GM12875 (cell line): ENCODE measurements at regions not wholly inside any gene's neighbourhood (a gene's known extent, or its start where the extent isn't known, plus 50 kb on each side); places are given as distances from the start of the nearest gene placed in this dataset.

Experiments
- H3K4me3 ChIP-seq: one replicate; pipeline ENCODE4 v1.5.1; 2011; ENCODE audit warnings: low read depth, low read length, control low read depth
- TF ChIP-seq, protein P1 (sequence below): IDR thresholded peaks from 2 replicates; pipeline ENCODE4 v1.5.1; 2011; ENCODE audit warnings: low read depth, mild to moderate bottlenecking, control low read depth, inconsistent platforms, low read length, moderate library complexity, borderline replicate concordance; ENCODE audit not compliant: insufficient read depth

DNA sequence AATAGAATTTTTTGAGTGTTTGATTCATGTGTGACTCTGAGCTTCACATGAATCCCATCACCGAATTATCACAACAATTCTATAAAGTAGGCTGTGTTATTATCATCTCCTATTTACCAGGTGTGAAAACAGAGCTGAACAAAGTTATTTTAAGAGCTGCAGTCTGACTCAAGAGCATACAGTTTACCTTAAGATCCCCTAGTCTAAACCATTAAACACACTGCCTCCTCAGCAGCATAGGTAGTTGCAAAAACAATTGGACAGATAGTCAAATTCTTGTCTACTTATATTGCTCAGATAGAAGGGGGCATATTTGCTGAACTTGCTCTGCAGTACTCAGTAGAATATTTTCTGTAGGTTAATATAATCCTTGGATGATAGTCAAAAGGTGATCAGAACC, 219.8 kb upstream of the ATP2B1 start:
- no peak overlapping the region for H3K4me3 ChIP-seq
- TF ChIP-seq, protein P1, sequence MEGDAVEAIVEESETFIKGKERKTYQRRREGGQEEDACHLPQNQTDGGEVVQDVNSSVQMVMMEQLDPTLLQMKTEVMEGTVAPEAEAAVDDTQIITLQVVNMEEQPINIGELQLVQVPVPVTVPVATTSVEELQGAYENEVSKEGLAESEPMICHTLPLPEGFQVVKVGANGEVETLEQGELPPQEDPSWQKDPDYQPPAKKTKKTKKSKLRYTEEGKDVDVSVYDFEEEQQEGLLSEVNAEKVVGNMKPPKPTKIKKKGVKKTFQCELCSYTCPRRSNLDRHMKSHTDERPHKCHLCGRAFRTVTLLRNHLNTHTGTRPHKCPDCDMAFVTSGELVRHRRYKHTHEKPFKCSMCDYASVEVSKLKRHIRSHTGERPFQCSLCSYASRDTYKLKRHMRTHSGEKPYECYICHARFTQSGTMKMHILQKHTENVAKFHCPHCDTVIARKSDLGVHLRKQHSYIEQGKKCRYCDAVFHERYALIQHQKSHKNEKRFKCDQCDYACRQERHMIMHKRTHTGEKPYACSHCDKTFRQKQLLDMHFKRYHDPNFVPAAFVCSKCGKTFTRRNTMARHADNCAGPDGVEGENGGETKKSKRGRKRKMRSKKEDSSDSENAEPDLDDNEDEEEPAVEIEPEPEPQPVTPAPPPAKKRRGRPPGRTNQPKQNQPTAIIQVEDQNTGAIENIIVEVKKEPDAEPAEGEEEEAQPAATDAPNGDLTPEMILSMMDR = no peak

DNA sequence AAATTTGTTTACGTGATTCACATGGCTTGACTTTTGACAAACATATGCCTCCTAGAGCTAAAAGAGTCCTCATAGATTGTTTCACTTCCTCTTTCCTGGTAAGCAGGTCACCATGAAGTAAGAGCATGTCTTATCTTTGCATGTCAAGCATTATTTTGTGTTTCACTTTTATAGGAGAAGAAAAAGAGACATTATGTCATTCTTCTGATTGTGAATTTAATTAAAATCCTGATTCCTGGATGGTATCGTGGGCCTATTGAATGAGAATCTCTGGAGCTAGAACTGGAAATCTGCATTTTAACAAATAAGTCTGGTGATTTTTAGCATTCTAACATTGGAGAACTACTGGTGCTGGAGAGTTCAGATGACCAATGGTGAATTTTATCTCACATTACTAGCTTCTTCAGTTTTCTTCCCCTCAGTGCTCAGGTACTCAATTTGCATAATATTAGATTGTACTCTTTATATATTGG, 218.6 kb upstream of the ATP2B1 start:
- H3K4me3 ChIP-seq = no peak overlapping the region
- TF ChIP-seq, protein P1 = no peak

GRCh38 chr12:89924191-89924590, 215.6 kb upstream of the ATP2B1 start:
- TF ChIP-seq, protein P1 = no peak
- no peak overlapping the region for H3K4me3 ChIP-seq

DNA sequence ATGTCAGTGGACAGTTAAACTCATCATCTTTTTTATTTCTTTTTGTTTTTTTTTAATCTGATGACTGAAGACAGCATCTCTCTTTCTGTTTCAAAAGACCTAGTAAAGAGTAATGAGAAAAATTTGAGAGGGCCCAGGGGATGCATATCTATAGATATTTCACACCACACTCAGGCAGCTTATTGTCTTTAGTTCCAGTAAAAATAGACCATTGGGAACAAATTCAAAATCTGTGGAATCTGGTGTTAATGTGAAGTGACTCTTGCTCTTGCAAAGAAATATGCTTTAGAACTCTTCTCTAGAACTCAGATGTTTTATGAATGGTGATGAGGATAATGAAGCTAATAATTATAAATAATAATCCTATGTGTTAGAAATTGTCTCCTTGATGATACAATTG, 214.5 kb upstream of the ATP2B1 start:
- TF ChIP-seq, protein P1 = no peak
- H3K4me3 ChIP-seq = no peak overlapping the region

DNA sequence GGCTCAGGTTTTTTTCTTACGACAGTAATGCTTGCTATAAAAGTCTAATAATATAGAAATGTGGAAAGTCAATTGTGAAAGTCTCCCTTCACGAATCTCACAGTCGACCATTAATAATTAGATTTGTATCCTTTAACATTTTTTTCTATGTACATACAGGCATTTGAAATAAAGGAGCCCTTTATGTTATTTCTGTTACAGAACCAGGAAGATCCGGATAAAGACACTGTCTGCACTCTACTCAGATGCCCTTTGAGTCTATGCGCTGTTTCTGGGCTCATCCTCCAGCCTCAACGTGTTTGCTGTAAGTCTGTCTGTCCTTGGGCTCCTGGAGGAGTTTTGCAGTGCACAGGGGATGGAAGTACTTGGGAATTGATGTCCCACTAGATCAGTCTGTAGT, 212.2 kb upstream of the ATP2B1 start:
- TF ChIP-seq, protein P1 = no peak
- H3K4me3 ChIP-seq = no peak overlapping the region

DNA sequence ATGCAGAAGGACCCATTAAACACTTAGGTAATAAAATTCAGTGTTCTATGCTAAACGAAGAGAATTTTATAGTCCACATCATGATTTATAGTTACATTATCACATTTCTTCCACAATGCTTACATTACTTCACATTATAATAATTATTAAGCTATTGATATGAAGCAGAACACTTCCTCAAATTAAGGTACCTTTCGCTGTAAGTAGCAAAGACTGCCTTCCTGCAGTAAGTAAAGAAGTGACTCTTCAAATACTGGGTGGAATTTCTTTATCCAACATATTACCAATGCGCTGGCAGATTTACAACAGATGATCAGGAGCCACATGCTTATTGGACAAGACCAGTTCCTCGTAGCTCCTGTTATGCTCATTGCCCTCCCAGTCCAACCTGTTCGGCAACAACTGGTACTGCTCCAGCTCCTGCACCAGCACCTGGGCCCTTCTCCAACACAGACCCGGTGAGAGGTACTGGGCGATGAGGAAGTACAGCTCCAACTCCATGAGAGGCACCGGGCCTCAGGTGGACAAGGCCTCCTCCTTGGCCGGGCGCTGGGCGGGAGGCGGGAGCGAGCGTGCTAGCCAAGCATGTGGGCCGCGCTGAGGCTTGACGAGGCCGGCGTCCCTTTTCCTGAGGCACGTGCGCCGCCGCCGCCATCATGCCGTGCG, 210.7 kb upstream of the ATP2B1 start:
- no peak overlapping the region for H3K4me3 ChIP-seq
- TF ChIP-seq, protein P1 = no peak

DNA sequence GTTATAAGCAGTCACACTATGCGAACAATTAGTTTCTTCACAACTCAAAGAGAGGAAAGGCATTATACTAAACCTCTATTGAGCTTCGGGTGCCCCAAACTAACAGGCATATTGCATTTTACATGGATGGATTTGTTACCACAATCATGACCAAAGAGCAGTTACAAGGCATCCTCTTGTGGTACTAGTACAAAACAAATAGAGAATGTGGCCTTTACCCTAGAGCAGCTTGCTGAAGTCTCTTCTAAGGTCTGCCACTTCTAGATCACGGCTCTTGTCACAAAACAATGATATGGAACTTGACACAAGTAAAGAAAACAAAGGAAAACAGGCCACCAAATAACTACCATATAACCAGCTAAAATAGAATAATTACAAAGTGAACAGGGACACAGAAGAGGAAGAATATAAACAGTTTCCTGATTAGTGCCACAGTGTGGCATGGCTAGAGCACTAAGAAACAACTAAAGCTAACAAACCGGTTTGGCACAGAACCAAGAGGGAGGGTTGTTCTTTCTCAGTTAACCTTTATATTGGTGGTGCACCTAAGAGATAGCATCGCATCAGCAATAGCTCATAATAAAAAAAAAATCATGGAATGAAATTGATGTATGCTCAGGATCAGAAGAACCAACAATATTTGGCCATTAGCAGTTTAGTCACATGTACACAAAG, 209.7 kb upstream of the ATP2B1 start:
- no peak overlapping the region for H3K4me3 ChIP-seq
- TF ChIP-seq, protein P1 = no peak
